ENCODE measurements at regions not wholly inside any gene's neighbourhood (a gene's known extent, or its start where the extent isn't known, plus 50 kb on each side); places are given as distances from the start of the nearest gene placed in this dataset.

DNA sequence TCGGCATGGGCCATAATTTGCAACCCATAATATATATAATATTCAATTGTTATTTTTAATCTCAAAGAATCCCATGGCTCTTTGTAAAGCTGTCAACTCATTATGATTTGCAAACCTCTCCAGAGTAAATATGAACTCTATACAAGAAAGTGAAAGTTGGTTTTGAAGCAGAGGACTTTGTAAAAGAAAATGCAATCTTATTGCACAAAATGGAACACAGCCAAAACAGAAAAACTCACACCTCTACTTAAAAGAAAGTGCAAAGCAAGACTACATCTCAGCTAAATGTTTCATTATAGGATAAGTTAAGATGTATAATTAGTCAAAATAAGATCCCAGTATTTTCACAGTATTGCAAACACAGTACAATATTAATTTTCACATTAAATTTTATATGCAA is 111.2 kb upstream of the FLRT2 start:
- TF ChIP-seq POLR2AphosphoS5 (IDR thresholded peaks at IDR 0.05) = no peak
- TF ChIP-seq, protein P1, sequence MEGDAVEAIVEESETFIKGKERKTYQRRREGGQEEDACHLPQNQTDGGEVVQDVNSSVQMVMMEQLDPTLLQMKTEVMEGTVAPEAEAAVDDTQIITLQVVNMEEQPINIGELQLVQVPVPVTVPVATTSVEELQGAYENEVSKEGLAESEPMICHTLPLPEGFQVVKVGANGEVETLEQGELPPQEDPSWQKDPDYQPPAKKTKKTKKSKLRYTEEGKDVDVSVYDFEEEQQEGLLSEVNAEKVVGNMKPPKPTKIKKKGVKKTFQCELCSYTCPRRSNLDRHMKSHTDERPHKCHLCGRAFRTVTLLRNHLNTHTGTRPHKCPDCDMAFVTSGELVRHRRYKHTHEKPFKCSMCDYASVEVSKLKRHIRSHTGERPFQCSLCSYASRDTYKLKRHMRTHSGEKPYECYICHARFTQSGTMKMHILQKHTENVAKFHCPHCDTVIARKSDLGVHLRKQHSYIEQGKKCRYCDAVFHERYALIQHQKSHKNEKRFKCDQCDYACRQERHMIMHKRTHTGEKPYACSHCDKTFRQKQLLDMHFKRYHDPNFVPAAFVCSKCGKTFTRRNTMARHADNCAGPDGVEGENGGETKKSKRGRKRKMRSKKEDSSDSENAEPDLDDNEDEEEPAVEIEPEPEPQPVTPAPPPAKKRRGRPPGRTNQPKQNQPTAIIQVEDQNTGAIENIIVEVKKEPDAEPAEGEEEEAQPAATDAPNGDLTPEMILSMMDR (IDR thresholded peaks at IDR 0.05) = no peak
- TF ChIP-seq POLR2A (IDR thresholded peaks at IDR 0.05) = no peak

All from prostate gland (tissue), 2 donors.